GM19324 (cell line): ENCODE measurements at regions not wholly inside any gene's neighbourhood (a gene's known extent, or its start where the extent isn't known, plus 50 kb on each side); places are given as distances from the start of the nearest gene placed in this dataset.
"Not testable (repeated sequence)": the region's sequence is repeated elsewhere in the genome, so short reads cannot be mapped to it uniquely, and the experiment has no call there.

Experiments
- ATAC-seq: cut with Tn5 transposase; IDR thresholded peaks from one replicate; pipeline ENCODE4 v1.9.1; 2021; ENCODE audit warnings: mild to moderate bottlenecking, moderate library complexity; ENCODE audit not compliant: unreplicated experiment, low FRiP score

GRCh38 chr2:126952216-126952615 is 53.5 kb downstream of the TEX51 start:
- ATAC-seq: no peak

- ATAC-seq: no peak
These were observed 54.8 kb downstream of the TEX51 start for GRCh38 chr2:126953483-126953882.

GRCh38 chr2:126954831-126955230 is 56.1 kb downstream of the TEX51 start:
- ATAC-seq: no peak

- ATAC-seq: not testable (repeated sequence)
These were observed 58.1 kb downstream of the TEX51 start for GRCh38 chr2:126956773-126957172.

- no peak for ATAC-seq
These were observed 64.7 kb downstream of the TEX51 start for GRCh38 chr2:126963390-126963789.

GRCh38 chr2:126966601-126967000 is 67.9 kb downstream of the TEX51 start:
- ATAC-seq: no peak

- ATAC-seq: no peak
These were observed 71.9 kb downstream of the TEX51 start for GRCh38 chr2:126970583-126970982.

- no peak for ATAC-seq
These were observed 72.4 kb downstream of the TEX51 start for GRCh38 chr2:126971162-126971480.

GRCh38 chr2:126971481-126972278 is 73.0 kb downstream of the TEX51 start:
- ATAC-seq: peak; percentile 83

- ATAC-seq: no peak
These were observed 73.6 kb downstream of the TEX51 start for GRCh38 chr2:126972279-126972626.

- ATAC-seq: no peak
These were observed 75.1 kb downstream of the TEX51 start for GRCh38 chr2:126973745-126974144.

GRCh38 chr2:126975671-126976655 is 77.3 kb downstream of the TEX51 start:
- ATAC-seq: no peak

GRCh38 chr2:126976721-126977328 is 78.1 kb downstream of the TEX51 start:
- no peak for ATAC-seq

- ATAC-seq: no peak
These were observed 79.6 kb downstream of the TEX51 start for GRCh38 chr2:126978333-126978732.

GRCh38 chr2:126979039-126980003 is 80.6 kb downstream of the TEX51 start:
- no peak for ATAC-seq

- no peak for ATAC-seq
These were observed 82.8 kb downstream of the TEX51 start for GRCh38 chr2:126981476-126981875.

GRCh38 chr2:126982935-126983334 is 84.2 kb downstream of the TEX51 start:
- no peak for ATAC-seq

GRCh38 chr2:126986631-126987187 is 88.0 kb downstream of the TEX51 start:
- no peak for ATAC-seq

GRCh38 chr2:126988482-126988881 is 89.8 kb downstream of the TEX51 start:
- no peak for ATAC-seq

GRCh38 chr2:126989064-126989463 is 90.4 kb downstream of the TEX51 start:
- ATAC-seq: not testable (repeated sequence)
